GM18861 (cell line): ENCODE measurements at regions not wholly inside any gene's neighbourhood (a gene's known extent, or its start where the extent isn't known, plus 50 kb on each side); places are given as distances from the start of the nearest gene placed in this dataset.
"Not testable (repeated sequence)": the region's sequence is repeated elsewhere in the genome, so short reads cannot be mapped to it uniquely, and the experiment has no call there.

Experiments
- ATAC-seq: cut with Tn5 transposase; IDR thresholded peaks from one replicate; pipeline ENCODE4 v1.9.1; 2021; ENCODE audit not compliant: unreplicated experiment

DNA sequence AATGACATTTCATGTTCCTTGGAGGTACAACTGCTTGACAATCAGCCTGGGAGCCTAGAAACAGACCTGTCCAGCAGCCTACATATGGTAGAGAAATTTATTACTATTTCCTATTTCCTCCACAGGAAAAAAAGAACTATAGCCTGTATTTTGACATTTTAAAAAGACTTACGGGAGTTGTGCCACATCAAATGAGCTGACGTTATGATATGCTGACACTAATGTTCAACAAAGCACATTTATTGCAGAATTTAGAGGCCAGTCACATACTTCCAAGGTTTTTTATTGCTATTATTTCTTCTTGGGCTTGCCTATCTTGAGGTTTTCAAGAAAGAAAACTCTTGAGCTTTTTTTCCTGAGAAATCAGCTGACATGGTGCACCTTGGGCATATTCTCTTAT, 305.3 kb downstream of the LRIG3 start:
- no peak for ATAC-seq

DNA sequence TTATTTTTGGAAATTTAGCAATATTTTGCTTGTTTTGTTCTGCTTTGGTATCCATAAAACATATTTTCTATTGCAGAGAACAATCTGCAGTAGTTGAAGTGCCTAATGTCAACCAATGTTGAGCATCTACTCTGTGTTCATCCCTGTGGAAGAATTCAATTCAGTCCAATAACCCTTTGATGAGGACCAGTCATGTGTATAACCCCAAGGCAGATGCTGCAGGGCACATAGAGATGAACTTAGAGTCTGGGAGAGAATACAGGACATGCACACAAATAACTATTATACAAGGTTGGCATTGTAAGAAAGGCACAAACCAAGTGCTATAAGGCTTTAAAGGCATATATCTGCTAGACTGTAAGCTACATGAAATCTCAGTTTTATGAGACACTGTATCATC, 304.7 kb downstream of the LRIG3 start:
- no peak for ATAC-seq

GRCh38 chr12:58616618-58617017, 303.7 kb downstream of the LRIG3 start:
- ATAC-seq, result no peak

DNA sequence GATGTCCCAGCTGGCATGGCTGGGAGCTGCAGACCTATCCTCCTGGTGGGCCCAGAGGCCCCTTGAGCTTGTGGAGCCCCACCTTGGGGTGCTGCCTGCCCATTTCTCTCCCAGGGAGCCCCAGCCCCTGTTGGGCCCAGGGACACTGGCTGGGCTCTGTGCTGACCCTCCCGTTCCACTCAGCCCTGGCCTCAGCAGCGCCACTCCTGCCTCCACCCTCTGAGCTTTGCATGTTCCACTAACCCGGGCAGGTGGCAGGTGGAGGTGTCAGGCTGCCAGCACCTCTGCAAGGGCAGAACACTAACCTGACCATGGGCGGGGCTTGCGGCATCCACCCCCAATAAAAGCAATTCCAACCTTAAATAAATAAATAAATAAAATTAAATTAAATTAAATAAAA, 299.2 kb downstream of the LRIG3 start:
- ATAC-seq, result no peak

DNA sequence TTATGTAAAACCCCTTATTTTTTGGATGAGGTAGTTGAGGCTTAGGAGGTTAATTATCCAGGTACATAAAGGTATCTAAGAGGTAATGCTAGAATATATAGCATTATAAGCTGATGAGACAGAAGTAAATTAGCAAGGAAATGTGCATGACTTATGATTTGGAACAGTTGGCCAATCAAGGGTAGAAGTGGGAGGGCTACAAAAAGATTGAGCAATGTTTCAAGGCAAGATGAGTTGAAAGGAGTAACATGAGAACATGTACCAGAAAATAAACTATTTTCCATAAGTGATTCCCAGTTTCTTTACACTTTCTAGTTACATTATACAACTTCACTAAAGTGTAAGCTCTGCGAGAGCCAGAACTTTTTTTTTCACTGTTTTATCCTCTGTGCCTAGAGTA, 290.9 kb downstream of the LRIG3 start:
- ATAC-seq, result no peak

DNA sequence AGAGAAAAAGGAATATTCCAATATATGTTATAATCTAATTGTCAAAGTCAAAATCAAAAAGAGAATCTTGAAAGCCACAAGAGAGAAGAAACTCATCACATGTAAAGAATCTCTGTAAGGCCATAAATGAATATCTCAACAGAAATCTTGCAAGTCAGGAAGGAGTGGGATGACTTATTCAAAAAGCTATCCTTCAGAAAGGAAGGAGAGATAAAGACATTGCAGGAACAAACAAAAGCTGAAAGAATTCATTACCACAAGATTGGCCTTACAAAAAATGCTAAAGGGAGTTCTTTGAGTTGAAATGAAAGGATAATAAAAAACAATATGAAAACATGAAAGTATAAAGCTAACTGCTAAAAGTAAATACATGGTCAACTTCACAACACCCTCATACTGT, 286.8 kb downstream of the LRIG3 start:
- ATAC-seq, result no peak

- no peak for ATAC-seq
These were observed 280.9 kb downstream of the LRIG3 start for GRCh38 chr12:58639318-58639934.

DNA sequence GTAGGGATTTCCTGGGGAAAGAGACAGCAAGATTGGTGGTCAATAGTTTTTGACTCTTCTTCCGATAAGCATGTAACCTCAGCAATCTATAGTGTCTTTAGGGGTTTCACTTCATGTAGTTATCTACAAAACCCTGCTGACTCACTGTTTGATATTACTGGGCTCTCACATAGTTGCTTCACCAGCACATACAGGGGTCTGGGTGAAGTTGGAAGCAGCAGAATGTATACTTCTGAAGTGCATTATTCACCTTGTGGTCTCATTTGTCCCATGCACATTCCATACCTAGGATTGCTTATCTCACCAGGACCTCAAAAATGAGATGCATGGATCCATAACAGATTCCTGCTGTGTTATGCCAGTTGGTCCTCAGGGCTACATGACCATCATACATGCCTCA, 280.0 kb downstream of the LRIG3 start:
- ATAC-seq, result no peak

DNA sequence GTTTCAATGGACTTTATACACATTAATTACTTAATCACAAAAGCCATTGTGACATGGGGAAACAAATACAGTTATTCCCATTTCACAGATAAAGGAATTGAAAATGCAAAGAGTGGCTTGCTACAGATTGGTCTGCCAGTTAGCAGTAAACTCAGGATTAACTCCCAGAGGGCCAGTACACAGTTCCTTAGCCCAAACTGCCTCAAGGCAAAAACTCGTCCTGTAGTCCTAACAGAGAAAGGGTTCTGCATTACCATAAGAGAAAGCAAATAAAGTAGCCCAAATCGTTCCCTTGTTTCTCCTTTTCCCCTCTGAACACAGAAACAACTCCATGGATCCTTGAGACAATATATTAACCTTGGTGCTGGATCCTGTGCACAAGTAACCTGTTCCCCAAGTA, 274.4 kb downstream of the LRIG3 start:
- no peak for ATAC-seq

GRCh38 chr12:58647495-58647894, 272.8 kb downstream of the LRIG3 start:
- no peak for ATAC-seq

DNA sequence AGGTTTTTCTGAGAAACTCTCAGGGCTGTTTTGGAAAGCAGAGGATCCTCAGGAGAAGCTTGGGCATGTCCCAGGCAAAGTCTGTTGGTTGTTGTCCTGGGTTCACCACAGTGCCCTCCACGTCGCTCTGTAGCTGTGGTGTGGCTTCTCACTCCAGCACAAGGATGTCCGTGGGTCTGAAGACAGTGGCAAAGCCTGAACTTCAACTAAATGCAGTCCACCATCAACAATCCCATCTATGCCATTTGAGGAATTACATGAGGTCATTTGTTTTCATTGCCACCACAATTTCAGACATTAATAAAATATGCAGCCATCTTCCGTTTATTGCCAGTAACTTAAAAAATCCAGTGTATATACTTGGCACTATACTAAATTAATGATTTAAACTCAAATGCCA, 272.1 kb downstream of the LRIG3 start:
- no peak for ATAC-seq

DNA sequence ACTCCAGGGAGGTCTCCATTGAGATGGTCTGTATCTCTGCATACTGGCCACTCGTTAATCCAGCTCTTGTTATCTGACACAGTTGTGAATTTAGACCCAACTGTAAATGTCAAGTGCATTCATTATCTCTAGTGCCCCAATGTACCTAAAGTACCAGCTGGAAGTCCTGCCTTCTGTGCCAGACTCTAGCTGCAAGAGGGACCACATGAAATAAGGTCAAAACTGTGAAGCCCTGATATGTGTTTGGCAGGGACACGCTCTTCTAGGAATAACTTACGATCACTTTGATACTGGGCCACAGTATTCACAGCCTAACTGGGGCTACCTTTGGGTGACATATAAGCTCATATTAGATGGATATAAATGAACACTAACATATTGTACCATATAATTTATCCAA, 268.5 kb downstream of the LRIG3 start:
- no peak for ATAC-seq

DNA sequence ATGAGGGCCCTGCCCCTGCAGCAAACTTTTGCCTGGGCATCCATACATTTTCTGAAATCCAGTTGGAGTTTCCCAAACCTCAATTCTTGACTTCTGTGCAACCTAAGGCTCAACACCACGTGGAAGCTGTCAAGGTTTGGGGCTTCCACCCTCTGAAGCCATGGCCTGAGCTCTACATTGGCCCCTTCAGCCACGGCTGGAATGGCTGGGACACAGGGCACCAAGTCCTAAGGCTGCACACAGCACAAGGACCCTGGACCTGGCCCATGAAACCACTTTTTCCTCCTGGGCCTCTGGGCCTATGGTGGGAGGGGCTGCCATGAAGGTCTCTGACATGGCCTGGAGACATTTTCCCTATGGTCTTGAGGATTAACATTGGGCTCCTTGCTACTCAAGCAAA, 266.3 kb downstream of the LRIG3 start:
- no peak for ATAC-seq

DNA sequence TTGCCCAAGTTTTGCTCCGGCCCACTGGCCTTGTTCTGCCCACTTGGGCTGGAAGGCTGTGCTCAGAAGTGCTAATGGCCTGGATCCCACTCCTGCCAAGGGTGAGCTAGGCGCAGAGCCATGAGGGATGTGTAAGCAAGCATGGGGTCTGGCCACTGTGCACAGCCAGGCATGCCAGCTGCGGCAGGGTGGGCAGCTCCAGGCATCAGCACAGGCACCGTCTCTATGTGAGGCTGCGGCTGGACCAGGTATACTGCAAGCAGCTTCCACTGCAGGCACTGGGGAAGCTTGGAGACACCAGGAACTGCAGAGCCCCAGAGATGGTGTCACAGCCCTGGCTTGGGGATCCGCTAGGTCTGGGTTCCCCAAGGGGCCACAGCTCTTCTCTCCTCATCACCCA, 264.9 kb downstream of the LRIG3 start:
- ATAC-seq, result no peak

- ATAC-seq, result no peak
These were observed 263.9 kb downstream of the LRIG3 start for GRCh38 chr12:58656254-58657009.

DNA sequence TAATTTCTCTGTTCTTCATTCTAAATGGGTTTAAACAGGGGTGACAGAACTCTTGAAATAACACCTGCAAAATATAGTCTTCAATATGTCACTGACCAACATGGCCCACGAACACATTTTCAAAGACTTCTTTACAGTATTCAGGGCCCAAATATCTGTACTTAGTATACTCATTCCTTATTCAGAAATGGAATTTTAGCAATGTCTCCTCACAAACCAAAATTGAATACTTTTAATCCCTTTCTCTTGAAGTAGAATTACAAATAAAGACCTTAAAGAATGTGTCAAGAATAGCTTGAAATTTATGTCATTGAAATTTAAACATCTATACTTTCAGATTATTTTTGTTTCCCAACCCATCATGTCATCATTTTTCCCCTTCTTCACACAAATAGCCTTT, 263.1 kb downstream of the LRIG3 start:
- no peak for ATAC-seq

GRCh38 chr12:58665375-58665774, 254.9 kb downstream of the LRIG3 start:
- no peak for ATAC-seq

GRCh38 chr12:58668233-58668632, 252.1 kb downstream of the LRIG3 start:
- no peak for ATAC-seq

- no peak for ATAC-seq
These were observed 251.4 kb downstream of the LRIG3 start for GRCh38 chr12:58668871-58669270.

- ATAC-seq, result no peak
These were observed 249.7 kb downstream of the LRIG3 start for GRCh38 chr12:58670623-58671022.

- ATAC-seq, result no peak
These were observed 249.1 kb downstream of the LRIG3 start for GRCh38 chr12:58671196-58671595.

DNA sequence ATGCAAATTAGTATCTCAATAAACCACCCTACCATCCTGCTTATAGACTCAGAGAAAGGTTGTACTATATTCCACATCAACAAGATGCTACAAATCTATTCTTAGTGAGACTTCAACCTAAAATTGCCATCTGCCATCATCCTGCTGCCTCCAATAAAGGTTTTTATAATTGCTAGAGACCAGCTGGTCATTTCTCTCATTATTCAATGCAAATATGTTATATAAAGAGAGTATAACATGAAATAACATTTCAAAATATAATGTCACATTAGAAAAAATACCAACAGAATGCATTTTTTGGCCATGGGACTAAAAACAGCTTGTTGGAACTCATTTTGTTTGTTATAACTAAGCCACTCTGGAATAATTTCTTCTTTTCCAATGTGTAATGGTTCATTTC, 247.3 kb downstream of the LRIG3 start:
- no peak for ATAC-seq

GRCh38 chr12:58677833-58678232, 242.5 kb downstream of the LRIG3 start:
- not testable (repeated sequence) for ATAC-seq
